CD4-positive, alpha-beta T cell treated with Interleukin-21 for 1 hour (primary cell): ENCODE measurements at regions not wholly inside any gene's neighbourhood (a gene's known extent, or its start where the extent isn't known, plus 50 kb on each side); places are given as distances from the start of the nearest gene placed in this dataset.

Experiments
- DNase-seq: peaks from one replicate; pipeline ENCODE4 v3.0.0-alpha.2; 2020

- no peak for DNase-seq
These were observed 224.4 kb downstream of the TENT4A start for GRCh38 chr5:6937677-6938076.

- DNase-seq = no peak
These were observed 228.4 kb downstream of the TENT4A start for GRCh38 chr5:6941631-6942030.

GRCh38 chr5:6943197-6944112 lies 230.2 kb downstream of the TENT4A start:
- DNase-seq = no peak

GRCh38 chr5:6948562-6948961 lies 235.3 kb downstream of the TENT4A start:
- DNase-seq = no peak

GRCh38 chr5:6949230-6949629 lies 236.0 kb downstream of the TENT4A start:
- DNase-seq = no peak

GRCh38 chr5:6950250-6950649 lies 237.0 kb downstream of the TENT4A start:
- no peak for DNase-seq

- no peak for DNase-seq
These were observed 237.6 kb downstream of the TENT4A start for GRCh38 chr5:6950860-6951259.

GRCh38 chr5:6961123-6961522 lies 247.9 kb downstream of the TENT4A start:
- DNase-seq = no peak

GRCh38 chr5:6961837-6962635 lies 248.8 kb downstream of the TENT4A start:
- DNase-seq = no peak

- no peak for DNase-seq
These were observed 263.7 kb downstream of the TENT4A start for GRCh38 chr5:6976971-6977370.

GRCh38 chr5:6979061-6979460 lies 265.8 kb downstream of the TENT4A start:
- DNase-seq = no peak

- DNase-seq = no peak
These were observed 276.0 kb downstream of the TENT4A start for GRCh38 chr5:6989230-6989629.

GRCh38 chr5:6994097-6994496 lies 280.9 kb downstream of the TENT4A start:
- DNase-seq = no peak

- DNase-seq = no peak
These were observed 281.9 kb downstream of the TENT4A start for GRCh38 chr5:6995115-6995514.

- no peak for DNase-seq
These were observed 287.1 kb downstream of the TENT4A start for GRCh38 chr5:7000310-7000709.

- no peak for DNase-seq
These were observed 297.4 kb downstream of the TENT4A start for GRCh38 chr5:7010591-7010990.

- DNase-seq = no peak
These were observed 298.8 kb downstream of the TENT4A start for GRCh38 chr5:7012057-7012456.

GRCh38 chr5:7014611-7015010 lies 301.4 kb downstream of the TENT4A start:
- DNase-seq = no peak

- no peak for DNase-seq
These were observed 302.5 kb downstream of the TENT4A start for GRCh38 chr5:7015586-7016256.

GRCh38 chr5:7016999-7017747 lies 303.9 kb downstream of the TENT4A start:
- DNase-seq = no peak

- DNase-seq = no peak
These were observed 305.0 kb downstream of the TENT4A start for GRCh38 chr5:7018198-7018597.

GRCh38 chr5:7018601-7019000 lies 305.4 kb downstream of the TENT4A start:
- DNase-seq = no peak
